ENCODE measurements at regions not wholly inside any gene's neighbourhood (a gene's known extent, or its start where the extent isn't known, plus 50 kb on each side); places are given as distances from the start of the nearest gene placed in this dataset.
A peak's percentile ranks its signal among the peaks of the same experiment; 100 is the strongest.

DNA sequence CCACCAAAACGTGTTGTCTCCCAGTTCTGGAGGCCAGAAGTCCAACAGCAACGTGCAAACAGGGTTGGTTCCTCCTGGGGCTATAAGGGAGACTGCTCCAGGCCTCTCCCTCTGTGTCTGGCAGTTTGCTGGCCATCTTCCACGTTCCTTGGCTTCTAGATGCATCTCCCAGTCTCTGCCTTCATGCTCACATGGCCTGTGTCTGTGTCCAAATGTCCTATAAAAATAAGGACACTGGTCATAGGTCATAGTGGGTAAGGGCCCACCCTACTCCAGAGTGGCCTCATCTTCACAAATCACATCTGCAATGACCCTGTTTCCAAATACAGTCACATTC lies 69.4 kb upstream of the TAF1B start:
- DNase-seq = no peak

DNA sequence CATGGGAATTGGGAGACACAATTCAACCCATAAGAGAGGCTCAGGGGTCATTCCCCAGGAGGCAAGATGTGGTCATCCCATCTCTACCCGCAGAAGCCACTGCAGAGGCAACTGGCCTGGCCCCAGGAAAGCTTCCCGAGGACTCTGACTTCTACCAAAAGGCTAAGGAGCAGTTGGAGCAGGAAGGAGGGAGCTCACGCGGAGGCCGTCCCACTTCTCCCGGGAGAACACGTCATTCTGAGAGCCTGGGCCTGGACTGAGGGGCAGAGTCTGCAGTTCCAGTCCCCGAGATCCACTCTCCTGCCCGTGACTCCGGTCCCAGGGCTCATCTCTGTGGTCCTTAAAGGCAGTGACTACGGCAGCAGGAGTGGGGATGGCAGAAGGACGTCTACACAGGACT lies 69.0 kb upstream of the TAF1B start:
- no peak for DNase-seq

DNA sequence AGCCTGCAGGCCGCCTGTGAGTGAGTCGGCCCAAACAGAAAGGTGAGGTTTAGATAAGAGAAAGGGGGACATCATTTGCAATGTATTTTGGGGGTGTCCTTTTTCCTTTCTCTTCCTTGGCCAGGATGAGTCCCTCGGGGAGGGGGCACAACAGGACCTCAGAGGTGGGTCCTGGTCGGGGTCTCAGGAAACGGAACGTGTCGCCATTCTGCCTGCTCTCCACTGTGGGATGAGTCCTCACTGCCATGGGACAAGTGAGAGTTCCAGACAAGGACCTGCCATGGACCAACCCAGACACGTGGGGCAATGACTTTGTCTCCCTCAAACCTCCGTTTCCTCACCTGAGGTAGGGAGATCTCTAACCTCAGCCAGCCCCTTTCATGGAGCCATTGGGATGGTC lies 67.9 kb upstream of the TAF1B start:
- DNase-seq = no peak

- DNase-seq = no peak
These were observed 67.1 kb upstream of the TAF1B start for GRCh38 chr2:9775999-9776712.

GRCh38 chr2:9777081-9777480 lies 66.2 kb upstream of the TAF1B start:
- no peak for DNase-seq

GRCh38 chr2:9778012-9778411 lies 65.3 kb upstream of the TAF1B start:
- peak; percentile 36 for DNase-seq

DNA sequence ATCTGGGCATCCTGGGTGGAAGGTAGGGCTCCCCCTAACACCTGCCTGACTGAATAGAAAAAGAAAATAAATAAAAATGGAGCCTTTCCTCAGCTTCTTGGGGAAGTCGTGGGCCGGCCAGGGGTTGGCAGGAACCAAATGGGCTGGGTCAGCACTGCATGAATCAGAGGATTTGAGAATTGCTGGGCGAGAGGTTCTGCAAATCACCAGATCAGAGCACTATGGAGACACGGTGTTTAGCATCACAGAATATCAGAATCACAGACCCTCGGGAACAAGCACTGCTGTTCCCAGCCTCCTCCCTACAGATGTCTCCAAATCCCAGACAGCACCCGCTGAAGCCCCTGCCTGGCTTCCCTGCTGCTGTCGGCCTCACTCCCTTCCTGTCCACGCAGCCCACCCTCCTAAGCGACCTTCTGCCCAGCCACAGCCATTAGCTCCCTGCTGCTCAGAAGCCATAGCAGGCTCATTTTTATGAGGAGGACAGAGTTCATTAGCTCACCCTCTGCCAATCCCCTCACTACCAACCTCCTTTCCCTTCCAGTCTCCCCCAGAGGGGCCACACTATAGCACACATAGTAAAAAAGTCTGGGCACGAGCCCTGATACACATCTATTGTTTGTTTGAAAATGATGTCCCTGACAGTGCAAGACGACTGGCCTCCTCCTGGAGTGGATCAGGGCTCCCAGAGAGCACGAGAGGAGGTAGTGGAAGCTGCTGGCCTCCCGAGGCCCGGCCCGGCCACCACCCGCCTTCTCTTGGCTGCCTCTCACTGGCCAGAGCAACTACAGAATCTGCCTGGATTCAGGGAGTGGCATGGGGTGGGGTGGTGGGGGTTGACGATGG lies 64.6 kb upstream of the TAF1B start:
- no peak for DNase-seq

DNA sequence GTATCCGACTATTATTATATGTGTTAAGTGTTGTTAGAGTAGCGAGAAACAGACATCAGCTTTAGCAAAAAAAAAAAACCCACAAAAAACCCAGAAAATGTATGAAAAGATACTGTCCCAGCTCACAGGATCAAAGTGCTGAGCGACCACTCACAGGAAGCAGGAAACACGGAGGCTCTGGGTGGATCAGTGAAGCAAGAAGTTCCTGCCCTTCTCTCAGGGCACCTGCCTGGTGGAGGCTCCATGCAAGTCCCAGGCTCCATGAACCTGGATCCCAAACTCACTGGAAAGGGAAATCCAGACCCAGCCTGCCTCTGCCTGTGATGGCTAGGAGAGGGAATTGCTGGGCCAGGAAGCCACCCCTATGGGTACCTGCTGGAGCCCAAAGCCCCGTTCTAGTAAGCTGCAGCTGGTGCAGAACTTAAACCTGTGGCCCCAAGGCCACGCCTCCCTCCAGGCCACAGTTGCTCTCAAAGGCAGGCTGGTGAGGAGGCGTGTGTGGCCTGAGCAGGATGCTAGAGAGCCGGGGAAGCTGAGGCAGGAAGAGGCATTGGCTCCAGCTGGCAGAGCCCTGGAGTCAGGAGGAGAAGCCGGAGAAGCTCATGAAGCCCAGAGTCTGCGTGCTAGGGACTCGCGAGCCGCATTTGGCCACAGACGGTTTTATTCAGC lies 63.5 kb upstream of the TAF1B start:
- DNase-seq = peak; percentile 61

GRCh38 chr2:9780368-9781130 lies 62.7 kb upstream of the TAF1B start:
- peak; percentile 57 for DNase-seq

- DNase-seq = no peak
These were observed 62.0 kb upstream of the TAF1B start for GRCh38 chr2:9781252-9781651.

GRCh38 chr2:9782197-9782719 lies 61.0 kb upstream of the TAF1B start:
- peak; percentile 89 for DNase-seq

- DNase-seq = no peak
These were observed 53.9 kb upstream of the TAF1B start for GRCh38 chr2:9789371-9789770.

DNA sequence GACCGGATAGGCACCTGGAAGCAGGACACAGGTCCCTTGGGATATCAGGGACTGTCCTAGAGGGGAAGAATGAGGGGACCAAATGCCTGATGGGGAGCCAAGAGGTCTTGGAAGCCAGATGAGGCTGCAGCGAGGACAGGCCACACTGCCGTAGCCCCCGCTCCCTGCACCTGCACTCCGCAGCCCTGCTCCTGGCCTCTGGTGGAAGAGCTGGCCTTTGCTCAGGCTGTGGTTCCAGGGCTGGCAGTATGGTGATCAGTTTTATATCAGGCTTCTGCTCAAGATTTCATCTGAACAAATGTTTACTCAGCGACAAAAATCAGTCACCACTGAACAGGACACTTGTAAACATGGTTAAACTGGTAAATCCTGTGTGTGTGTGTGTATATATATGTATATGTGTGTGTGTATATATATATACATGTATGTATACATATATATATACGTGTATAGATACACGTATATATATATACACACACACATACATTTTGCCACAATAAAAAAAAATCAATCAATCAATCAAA lies 52.5 kb upstream of the TAF1B start:
- DNase-seq = no peak

GRCh38 chr2:9791711-9792110 lies 51.6 kb upstream of the TAF1B start:
- no peak for DNase-seq

GRCh38 chr2:9793156-9793917 lies 49.9 kb upstream of the TAF1B start:
- no peak for DNase-seq

All from CD4-positive, alpha-beta T cell treated with Interleukin-10 for 1 hour (primary cell).